ENCODE measurements at regions not wholly inside any gene's neighbourhood (a gene's known extent, or its start where the extent isn't known, plus 50 kb on each side); places are given as distances from the start of the nearest gene placed in this dataset.

GRCh38 chr2:145360129-145360790 is 840.3 kb upstream of the ZEB2 start:
- no peaks in the 10 kb centered on the region for H3K9me3 ChIP-seq
- DNase-seq, result no peak
- H3K27ac ChIP-seq, result no peak overlapping the region
- TF ChIP-seq CTCF (IDR thresholded peaks at IDR 0.05), result no peak
- no peak for TF ChIP-seq POLR2A (IDR thresholded peaks at IDR 0.05)
- no peak overlapping the region for H3K4me3 ChIP-seq
- no peaks in the 10 kb centered on the region for H3K27me3 ChIP-seq
- H3K4me1 ChIP-seq, result no peaks in the 10 kb centered on the region
- H3K36me3 ChIP-seq, result no peaks in the 10 kb centered on the region

- no peak for DNase-seq
- no peaks in the 10 kb centered on the region for H3K36me3 ChIP-seq
- H3K4me1 ChIP-seq, result no peaks in the 10 kb centered on the region
- no peaks in the 10 kb centered on the region for H3K27me3 ChIP-seq
- H3K9me3 ChIP-seq, result no peaks in the 10 kb centered on the region
- H3K4me3 ChIP-seq, result no peak overlapping the region
- no peak overlapping the region for H3K27ac ChIP-seq
- TF ChIP-seq CTCF (IDR thresholded peaks at IDR 0.05) (no peak), POLR2A (IDR thresholded peaks at IDR 0.05) (no peak)
Observed at GRCh38 chr2:145359561-145359960, 839.6 kb upstream of the ZEB2 start.

GRCh38 chr2:145356056-145356455 is 836.1 kb upstream of the ZEB2 start:
- Histone ChIP-seq H3K27me3 (no peaks in the 10 kb centered on the region), H3K4me1 (no peaks in the 10 kb centered on the region), H3K27ac (no peak overlapping the region), H3K36me3 (no peaks in the 10 kb centered on the region), H3K4me3 (no peak overlapping the region), H3K9me3 (no peaks in the 10 kb centered on the region)
- DNase-seq, result no peak
- TF ChIP-seq POLR2A (IDR thresholded peaks at IDR 0.05) (no peak), CTCF (IDR thresholded peaks at IDR 0.05) (no peak)

- Histone ChIP-seq H3K27ac (no peak overlapping the region), H3K4me3 (no peak overlapping the region), H3K27me3 (no peaks in the 10 kb centered on the region), H3K4me1 (no peaks in the 10 kb centered on the region), H3K36me3 (no peaks in the 10 kb centered on the region), H3K9me3 (no peaks in the 10 kb centered on the region)
- DNase-seq, result no peak
- TF ChIP-seq POLR2A (IDR thresholded peaks at IDR 0.05) (no peak), CTCF (IDR thresholded peaks at IDR 0.05) (no peak)
Observed at GRCh38 chr2:145352484-145352883, 832.6 kb upstream of the ZEB2 start.

- Histone ChIP-seq H3K27ac (no peak overlapping the region), H3K4me1 (no peaks in the 10 kb centered on the region), H3K36me3 (no peaks in the 10 kb centered on the region), H3K4me3 (no peak overlapping the region), H3K9me3 (no peaks in the 10 kb centered on the region), H3K27me3 (no peaks in the 10 kb centered on the region)
- no peak for DNase-seq
- TF ChIP-seq POLR2A (IDR thresholded peaks at IDR 0.05) (no peak), CTCF (IDR thresholded peaks at IDR 0.05) (no peak)
Observed at GRCh38 chr2:145351864-145352425, 832.0 kb upstream of the ZEB2 start.

Measured in Peyer's patch (tissue), 4 donors.